SK-N-SH treated with all-trans-retinoic acid at 6 μM for 48 hours (cell line): ENCODE measurements at regions not wholly inside any gene's neighbourhood (a gene's known extent, or its start where the extent isn't known, plus 50 kb on each side); places are given as distances from the start of the nearest gene placed in this dataset.

Source experiments
- ATAC-seq: fragments of 200-7000 bp; cut with Tn5 transposase; 3 replicates; pipeline ENCODE4 v1.9.1; 2020; ENCODE audit warnings: mild to moderate bottlenecking, moderate library complexity
- ARNTL ChIP-seq: fragments of 450-650 bp; formaldehyde crosslinking; IDR thresholded peaks from 2 replicates; pipeline ENCODE4 v1.5.0; 2020; ENCODE audit warnings: low read depth, mild to moderate bottlenecking, moderate library complexity, borderline replicate concordance
- BACH2 ChIP-seq: fragments of 250-450 bp; sonication (Bioruptor Pico); IDR thresholded peaks from 2 replicates; pipeline ENCODE4 v1.9.0; 2021; ENCODE audit warnings: mild to moderate bottlenecking, borderline replicate concordance
- CREB5 ChIP-seq: fragments of 250-450 bp; sonication (Bioruptor Pico); IDR thresholded peaks from 2 replicates; pipeline ENCODE4 v1.5.1; 2020; ENCODE audit warnings: low read depth, mild to moderate bottlenecking, moderate library complexity
- CSDC2 ChIP-seq: fragments of 250-450 bp; sonication (Bioruptor Pico); IDR thresholded peaks from 2 replicates; pipeline ENCODE4 v1.5.0; 2020; ENCODE audit warnings: mild to moderate bottlenecking, moderate library complexity
- CSRNP3 ChIP-seq: fragments of 250-450 bp; sonication (Bioruptor Pico); IDR thresholded peaks from 2 replicates; pipeline ENCODE4 v1.5.1; 2021; ENCODE audit warnings: mild to moderate bottlenecking, moderate library complexity
- ESRRG ChIP-seq: fragments of 250-450 bp; sonication (Bioruptor Pico); IDR thresholded peaks from 2 replicates; pipeline ENCODE4 v1.6.1; 2021; ENCODE audit warnings: mild to moderate bottlenecking
- GLIS3 ChIP-seq: fragments of 250-450 bp; sonication (Bioruptor Pico); IDR thresholded peaks from 2 replicates; pipeline ENCODE4 v1.5.0; 2020; ENCODE audit warnings: mild to moderate bottlenecking, moderate library complexity
- ISL1 ChIP-seq: fragments of 250-450 bp; sonication (Bioruptor Pico); IDR thresholded peaks from 2 replicates; pipeline ENCODE4 v2.1.2; 2022; ENCODE audit warnings: mild to moderate bottlenecking, moderate library complexity
- OSR1 ChIP-seq: fragments of 250-450 bp; sonication (Bioruptor Pico); IDR thresholded peaks from 2 replicates; pipeline ENCODE4 v1.8.0; 2022; ENCODE audit warnings: moderate library complexity, mild to moderate bottlenecking, inconsistent platforms
- PATZ1 ChIP-seq: fragments of 250-450 bp; sonication (Bioruptor Pico); IDR thresholded peaks from 2 replicates; pipeline ENCODE4 v1.8.0; 2020; ENCODE audit warnings: mild to moderate bottlenecking, moderate library complexity, borderline replicate concordance
- POU6F1 ChIP-seq: fragments of 250-450 bp; sonication (Bioruptor Pico); IDR thresholded peaks from 2 replicates; pipeline ENCODE4 v1.8.0; 2021; ENCODE audit warnings: low read depth, mild to moderate bottlenecking, moderate library complexity, borderline replicate concordance
- PPARA ChIP-seq: fragments of 250-450 bp; sonication (Bioruptor Pico); IDR thresholded peaks from 2 replicates; pipeline ENCODE4 v1.5.0; 2020; ENCODE audit warnings: mild to moderate bottlenecking, borderline replicate concordance
- RARB ChIP-seq: fragments of 250-450 bp; sonication (Bioruptor Pico); IDR thresholded peaks from 2 replicates; pipeline ENCODE4 v1.8.0; 2021; ENCODE audit warnings: mild to moderate bottlenecking, moderate library complexity
- TCF4 ChIP-seq: fragments of 250-450 bp; sonication (Bioruptor Pico); IDR thresholded peaks from 2 replicates; pipeline ENCODE4 v1.8.0; 2021; ENCODE audit warnings: mild to moderate bottlenecking, moderate library complexity, borderline replicate concordance
- TOX ChIP-seq: fragments of 250-450 bp; sonication (Bioruptor Pico); IDR thresholded peaks from 2 replicates; pipeline ENCODE4 v1.8.0; 2021; ENCODE audit warnings: mild to moderate bottlenecking, moderate library complexity, borderline replicate concordance
- TSHZ2 ChIP-seq: fragments of 250-450 bp; sonication (Bioruptor Pico); IDR thresholded peaks from 2 replicates; pipeline ENCODE4 v1.5.0; 2020; ENCODE audit warnings: mild to moderate bottlenecking, moderate library complexity
- ZC3H10 ChIP-seq: fragments of 250-450 bp; sonication (Bioruptor Pico); IDR thresholded peaks from 2 replicates; pipeline ENCODE4 v1.5.1; 2021; ENCODE audit warnings: mild to moderate bottlenecking, moderate library complexity
- ZFP3 ChIP-seq: fragments of 250-450 bp; sonication (Bioruptor Pico); IDR thresholded peaks from 2 replicates; pipeline ENCODE4 v1.5.0; 2020; ENCODE audit warnings: mild to moderate bottlenecking, moderate library complexity
- ZFP30 ChIP-seq: fragments of 450-650 bp; formaldehyde crosslinking; IDR thresholded peaks from 2 replicates; pipeline ENCODE4 v1.5.0; 2022; ENCODE audit warnings: mild to moderate bottlenecking, moderate library complexity
- ZNF70 ChIP-seq: fragments of 450-650 bp; formaldehyde crosslinking; IDR thresholded peaks from 2 replicates; pipeline ENCODE4 v1.5.0; 2020; ENCODE audit warnings: mild to moderate bottlenecking, moderate library complexity

- no peak for TF ChIP-seq TSHZ2 (CRISPR knock-in tag)
- TF ChIP-seq, all 23 proteins: peak for 0
Observed at GRCh38 chr1:59014827-59015226, 231.0 kb upstream of the JUN start (continued).

- TF ChIP-seq PATZ1 (CRISPR knock-in tag) (no peak), RARB (no peak), POU6F1 (CRISPR knock-in tag) (no peak), CSDC2 (CRISPR knock-in tag) (no peak), BACH2 (CRISPR knock-in tag) (no peak), CSRNP3 (CRISPR knock-in tag) (no peak), PPARA (no peak), OSR1 (CRISPR knock-in tag) (no peak), TSHZ2 (CRISPR knock-in tag) (no peak), TCF4 (CRISPR knock-in tag) (no peak), ISL1 (CRISPR knock-in tag) (no peak), ZFP30 (CRISPR knock-in tag) (no peak), GLIS3 (CRISPR knock-in tag) (no peak), ZFP3 (CRISPR knock-in tag) (no peak), ESRRG (no peak), TOX (CRISPR knock-in tag) (no peak), CREB5 (CRISPR knock-in tag) (no peak), ZNF70 (CRISPR knock-in tag) (no peak), ARNTL (CRISPR knock-in tag) (no peak), ZC3H10 (no peak)
- ATAC-seq: peak; percentile 71
Observed at GRCh38 chr1:59015708-59016107, 231.9 kb upstream of the JUN start.
